GM23338 (cell line): ENCODE measurements at regions not wholly inside any gene's neighbourhood (a gene's known extent, or its start where the extent isn't known, plus 50 kb on each side); places are given as distances from the start of the nearest gene placed in this dataset.

Experiments
- ATAC-seq: fragments of 200-7000 bp; cut with Tn5 transposase; 3 replicates; pipeline ENCODE4 v1.9.1; 2020
- DNase-seq: peaks from one replicate; pipeline ENCODE4 v3.0.0-alpha.2; 2015; ENCODE audit warnings: low spot score
- H2AFZ ChIP-seq: fragments of 200-600 bp; sonication (generic); 2 replicates; pipeline ENCODE4 v1.8.0; 2016; ENCODE audit warnings: antibody characterized with exemption, mild to moderate bottlenecking, moderate library complexity
- H3F3A ChIP-seq: fragments of 200-600 bp; sonication (generic); replicated peaks from 2 replicates; pipeline ENCODE4 v1.8.0; 2017; ENCODE audit warnings: antibody characterized with exemption, mixed run types, low read depth
- H3K27ac ChIP-seq: fragments of 200-600 bp; sonication (generic); 2 replicates; pipeline ENCODE4 v1.6.1; 2016; ENCODE audit warnings: low read depth
- H3K27me3 ChIP-seq: fragments of 200-600 bp; sonication (generic); 2 replicates; pipeline ENCODE4 v1.8.0; 2016; ENCODE audit warnings: mild to moderate bottlenecking, mixed run types, moderate library complexity; ENCODE audit not compliant: insufficient read depth
- H3K36me3 ChIP-seq: fragments of 200-600 bp; sonication (generic); 2 replicates; pipeline ENCODE4 v1.8.0; 2016; ENCODE audit warnings: mild to moderate bottlenecking; ENCODE audit not compliant: insufficient read depth
- H3K4me1 ChIP-seq: fragments of 200-600 bp; sonication (generic); 2 replicates; pipeline ENCODE4 v1.8.0; 2016; ENCODE audit warnings: mild to moderate bottlenecking, moderate library complexity; ENCODE audit not compliant: insufficient read depth
- H3K4me2 ChIP-seq: fragments of 200-600 bp; sonication (generic); 2 replicates; pipeline ENCODE4 v1.7.1; 2017; ENCODE audit warnings: mixed run types
- H3K4me3 ChIP-seq: fragments of 200-600 bp; sonication (generic); 2 replicates; pipeline ENCODE4 v1.6.1; 2016; ENCODE audit warnings: mixed run types
- H3K79me2 ChIP-seq: fragments of 200-600 bp; sonication (generic); replicated peaks from 2 replicates; pipeline ENCODE4 v1.8.0; 2017; ENCODE audit warnings: mild to moderate bottlenecking; ENCODE audit not compliant: insufficient read depth
- H3K9me2 ChIP-seq: fragments of 200-600 bp; sonication (generic); 2 replicates; pipeline ENCODE4 v1.8.0; 2017; ENCODE audit not compliant: insufficient read depth
- H4K20me1 ChIP-seq: fragments of 200-600 bp; sonication (generic); replicated peaks from 2 replicates; pipeline ENCODE4 v1.8.0; 2017; ENCODE audit warnings: mild to moderate bottlenecking; ENCODE audit not compliant: insufficient read depth
- H3K27ac Mint-ChIP-seq: 2 replicates; pipeline ENCODE4 v1.8.0; 2020; ENCODE audit warnings: inconsistent platforms, mild to moderate bottlenecking, moderate library complexity, mixed read lengths
- H3K27me3 Mint-ChIP-seq: 3 replicates; pipeline ENCODE4 v1.8.0; 2022; ENCODE audit warnings: low read depth, mild to moderate bottlenecking, moderate library complexity, mixed read lengths, inconsistent platforms; ENCODE audit not compliant: insufficient read depth, poor library complexity
- H3K36me3 Mint-ChIP-seq: 3 replicates; pipeline ENCODE4 v1.8.0; 2021; ENCODE audit warnings: low read depth, mild to moderate bottlenecking, inconsistent platforms, moderate library complexity, mixed read lengths
- H3K4me1 Mint-ChIP-seq: 3 replicates; pipeline ENCODE4 v1.8.0; 2020; ENCODE audit warnings: mild to moderate bottlenecking, inconsistent platforms, mixed read lengths
- H3K4me3 Mint-ChIP-seq: 3 replicates; pipeline ENCODE4 v1.8.0; 2021; ENCODE audit warnings: moderate library complexity, mild to moderate bottlenecking, inconsistent platforms, mixed read lengths
- H3K9me3 Mint-ChIP-seq: 3 replicates; pipeline ENCODE4 v1.8.0; 2020; ENCODE audit warnings: moderate library complexity, mild to moderate bottlenecking, inconsistent platforms, mixed read lengths
- CREB1 ChIP-seq: fragments of 250-450 bp; sonication (Bioruptor Pico); IDR thresholded peaks from 2 replicates; pipeline ENCODE4 v1.5.0; 2020; ENCODE audit warnings: low read depth, mild to moderate bottlenecking, moderate library complexity
- EZH2 ChIP-seq: fragments of 200-600 bp; sonication (generic); IDR thresholded peaks from one replicate; pipeline ENCODE4 v1.8.0; 2017; ENCODE audit warnings: antibody characterized with exemption, mild to moderate bottlenecking, low read depth; ENCODE audit not compliant: unreplicated experiment
- EZH2phosphoT487 ChIP-seq: fragments of 200-600 bp; sonication (generic); IDR thresholded peaks from one replicate; pipeline ENCODE4 v1.8.1; 2018; ENCODE audit warnings: antibody characterized with exemption; ENCODE audit not compliant: unreplicated experiment
- JUNB ChIP-seq: IDR thresholded peaks from one replicate; pipeline ENCODE4 v1.6.1; 2016; ENCODE audit warnings: antibody characterized with exemption; ENCODE audit not compliant: unreplicated experiment
- NANOG ChIP-seq: IDR thresholded peaks from 2 replicates; pipeline ENCODE4 v1.6.1; 2016; ENCODE audit warnings: antibody characterized with exemption, borderline replicate concordance
- POLR2AphosphoS5 ChIP-seq: IDR thresholded peaks from 2 replicates; pipeline ENCODE4 v1.6.1; 2016; ENCODE audit warnings: antibody characterized with exemption, low read depth
- STAT1 ChIP-seq: IDR thresholded peaks from one replicate; pipeline ENCODE4 v1.6.1; 2016; ENCODE audit warnings: antibody characterized with exemption; ENCODE audit not compliant: unreplicated experiment
- ZNF114 ChIP-seq: fragments of 250-450 bp; sonication (Bioruptor Pico); IDR thresholded peaks from 2 replicates; pipeline ENCODE4 v1.5.0; 2020; ENCODE audit warnings: mild to moderate bottlenecking, moderate library complexity
- ZNF331 ChIP-seq: fragments of 250-450 bp; sonication (Bioruptor Pico); IDR thresholded peaks from 2 replicates; pipeline ENCODE4 v1.5.0; 2020; ENCODE audit warnings: low read depth, mild to moderate bottlenecking, moderate library complexity
- TF ChIP-seq, protein P1 (sequence below): IDR thresholded peaks from 2 replicates; pipeline ENCODE4 v1.6.1; 2016; ENCODE audit warnings: antibody characterized with exemption
- TF ChIP-seq, protein P2 (sequence below), 2 experiments: fragments of 200-600 bp in 1 of 2; sonication (generic) in 1 of 2; conservative IDR thresholded peaks; 2 replicates each; pipeline versions ENCODE4 v1.5.1 to v1.6.1; 2016 to 2017; ENCODE audit warnings: antibody characterized with exemption in 2 of 2, low read depth in 2 of 2, mild to moderate bottlenecking in 2 of 2, moderate library complexity in 1 of 2
- TF ChIP-seq, protein P3 (sequence below): IDR thresholded peaks from one replicate; pipeline ENCODE4 v1.6.1; 2018; ENCODE audit warnings: antibody characterized with exemption; ENCODE audit not compliant: unreplicated experiment
- TF ChIP-seq, protein P4 (sequence below): fragments of 250-450 bp; sonication (Bioruptor Pico); IDR thresholded peaks from 2 replicates; pipeline ENCODE4 v1.5.0; 2020; ENCODE audit warnings: mild to moderate bottlenecking, moderate library complexity

DNA sequence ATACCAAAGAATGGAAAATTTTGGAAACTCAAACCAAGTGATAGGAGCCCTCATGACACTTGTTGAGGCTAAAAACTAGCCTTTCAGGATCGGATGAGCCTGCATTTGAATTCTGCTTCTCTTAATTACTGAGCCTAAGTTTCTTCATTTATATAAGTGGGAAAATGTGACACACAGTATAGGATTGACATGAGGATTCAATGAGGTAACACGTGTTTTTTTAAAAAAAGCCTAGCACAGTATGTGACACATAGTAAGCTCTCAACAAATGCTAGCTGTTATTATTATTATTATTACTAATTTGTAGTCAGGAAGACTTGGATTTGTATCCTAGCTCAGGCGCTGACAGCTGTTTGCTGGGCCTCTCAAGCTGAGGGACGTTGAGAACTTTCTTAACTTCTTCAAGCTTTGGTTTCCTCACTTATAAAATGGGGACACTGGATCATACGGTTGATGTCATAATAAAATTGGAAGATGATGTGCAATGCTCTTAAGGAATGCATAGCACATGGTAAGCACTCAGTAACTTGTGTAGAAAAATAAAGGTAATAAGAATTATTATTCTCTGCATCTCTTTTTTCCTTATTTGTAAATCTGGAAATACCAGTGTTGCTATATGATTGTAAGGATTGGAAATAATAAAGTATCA lies 55.4 kb upstream of the JUN start:
- Histone ChIP-seq H3K4me2 (no peak overlapping the region), H3K36me3 (no peaks in the 10 kb centered on the region), H3K4me3 (no peak overlapping the region), H3K9me2 (no peaks in the 10 kb centered on the region), H2AFZ (no peak overlapping the region; the same call in 1 of the 2 replicates), H3F3A (no peaks in the 10 kb centered on the region), H3K27ac (no peak overlapping the region), H4K20me1 (no peaks in the 10 kb centered on the region), H3K79me2 (no peaks in the 10 kb centered on the region), H3K27me3 (no peaks in the 10 kb centered on the region), H3K4me1 (no peaks in the 10 kb centered on the region)
- ATAC-seq (no peak), DNase-seq (no peak)
- no peak overlapping the region for H3K4me3 Mint-ChIP-seq
- no peak overlapping the region for H3K27ac Mint-ChIP-seq
- H3K27me3 Mint-ChIP-seq: peaks cover 10% of the 10 kb centered on the region
- no peaks in the 10 kb centered on the region for H3K4me1 Mint-ChIP-seq
- TF ChIP-seq POLR2AphosphoS5 (no peak), EZH2phosphoT487 (no peak), NANOG (no peak), ZNF114 (no peak), EZH2 (no peak), STAT1 (no peak), CREB1 (no peak), JUNB (no peak), ZNF331 (CRISPR knock-in tag) (no peak)
- TF ChIP-seq, protein P1, sequence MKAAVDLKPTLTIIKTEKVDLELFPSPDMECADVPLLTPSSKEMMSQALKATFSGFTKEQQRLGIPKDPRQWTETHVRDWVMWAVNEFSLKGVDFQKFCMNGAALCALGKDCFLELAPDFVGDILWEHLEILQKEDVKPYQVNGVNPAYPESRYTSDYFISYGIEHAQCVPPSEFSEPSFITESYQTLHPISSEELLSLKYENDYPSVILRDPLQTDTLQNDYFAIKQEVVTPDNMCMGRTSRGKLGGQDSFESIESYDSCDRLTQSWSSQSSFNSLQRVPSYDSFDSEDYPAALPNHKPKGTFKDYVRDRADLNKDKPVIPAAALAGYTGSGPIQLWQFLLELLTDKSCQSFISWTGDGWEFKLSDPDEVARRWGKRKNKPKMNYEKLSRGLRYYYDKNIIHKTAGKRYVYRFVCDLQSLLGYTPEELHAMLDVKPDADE: no peak
- TF ChIP-seq, protein P2, sequence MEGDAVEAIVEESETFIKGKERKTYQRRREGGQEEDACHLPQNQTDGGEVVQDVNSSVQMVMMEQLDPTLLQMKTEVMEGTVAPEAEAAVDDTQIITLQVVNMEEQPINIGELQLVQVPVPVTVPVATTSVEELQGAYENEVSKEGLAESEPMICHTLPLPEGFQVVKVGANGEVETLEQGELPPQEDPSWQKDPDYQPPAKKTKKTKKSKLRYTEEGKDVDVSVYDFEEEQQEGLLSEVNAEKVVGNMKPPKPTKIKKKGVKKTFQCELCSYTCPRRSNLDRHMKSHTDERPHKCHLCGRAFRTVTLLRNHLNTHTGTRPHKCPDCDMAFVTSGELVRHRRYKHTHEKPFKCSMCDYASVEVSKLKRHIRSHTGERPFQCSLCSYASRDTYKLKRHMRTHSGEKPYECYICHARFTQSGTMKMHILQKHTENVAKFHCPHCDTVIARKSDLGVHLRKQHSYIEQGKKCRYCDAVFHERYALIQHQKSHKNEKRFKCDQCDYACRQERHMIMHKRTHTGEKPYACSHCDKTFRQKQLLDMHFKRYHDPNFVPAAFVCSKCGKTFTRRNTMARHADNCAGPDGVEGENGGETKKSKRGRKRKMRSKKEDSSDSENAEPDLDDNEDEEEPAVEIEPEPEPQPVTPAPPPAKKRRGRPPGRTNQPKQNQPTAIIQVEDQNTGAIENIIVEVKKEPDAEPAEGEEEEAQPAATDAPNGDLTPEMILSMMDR (conservative IDR thresholded peaks at IDR 0.05; ENCODE audit: low read depth in 2 of 2): no peak
- TF ChIP-seq, protein P3, sequence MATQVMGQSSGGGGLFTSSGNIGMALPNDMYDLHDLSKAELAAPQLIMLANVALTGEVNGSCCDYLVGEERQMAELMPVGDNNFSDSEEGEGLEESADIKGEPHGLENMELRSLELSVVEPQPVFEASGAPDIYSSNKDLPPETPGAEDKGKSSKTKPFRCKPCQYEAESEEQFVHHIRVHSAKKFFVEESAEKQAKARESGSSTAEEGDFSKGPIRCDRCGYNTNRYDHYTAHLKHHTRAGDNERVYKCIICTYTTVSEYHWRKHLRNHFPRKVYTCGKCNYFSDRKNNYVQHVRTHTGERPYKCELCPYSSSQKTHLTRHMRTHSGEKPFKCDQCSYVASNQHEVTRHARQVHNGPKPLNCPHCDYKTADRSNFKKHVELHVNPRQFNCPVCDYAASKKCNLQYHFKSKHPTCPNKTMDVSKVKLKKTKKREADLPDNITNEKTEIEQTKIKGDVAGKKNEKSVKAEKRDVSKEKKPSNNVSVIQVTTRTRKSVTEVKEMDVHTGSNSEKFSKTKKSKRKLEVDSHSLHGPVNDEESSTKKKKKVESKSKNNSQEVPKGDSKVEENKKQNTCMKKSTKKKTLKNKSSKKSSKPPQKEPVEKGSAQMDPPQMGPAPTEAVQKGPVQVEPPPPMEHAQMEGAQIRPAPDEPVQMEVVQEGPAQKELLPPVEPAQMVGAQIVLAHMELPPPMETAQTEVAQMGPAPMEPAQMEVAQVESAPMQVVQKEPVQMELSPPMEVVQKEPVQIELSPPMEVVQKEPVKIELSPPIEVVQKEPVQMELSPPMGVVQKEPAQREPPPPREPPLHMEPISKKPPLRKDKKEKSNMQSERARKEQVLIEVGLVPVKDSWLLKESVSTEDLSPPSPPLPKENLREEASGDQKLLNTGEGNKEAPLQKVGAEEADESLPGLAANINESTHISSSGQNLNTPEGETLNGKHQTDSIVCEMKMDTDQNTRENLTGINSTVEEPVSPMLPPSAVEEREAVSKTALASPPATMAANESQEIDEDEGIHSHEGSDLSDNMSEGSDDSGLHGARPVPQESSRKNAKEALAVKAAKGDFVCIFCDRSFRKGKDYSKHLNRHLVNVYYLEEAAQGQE: no peak
- TF ChIP-seq, protein P4, sequence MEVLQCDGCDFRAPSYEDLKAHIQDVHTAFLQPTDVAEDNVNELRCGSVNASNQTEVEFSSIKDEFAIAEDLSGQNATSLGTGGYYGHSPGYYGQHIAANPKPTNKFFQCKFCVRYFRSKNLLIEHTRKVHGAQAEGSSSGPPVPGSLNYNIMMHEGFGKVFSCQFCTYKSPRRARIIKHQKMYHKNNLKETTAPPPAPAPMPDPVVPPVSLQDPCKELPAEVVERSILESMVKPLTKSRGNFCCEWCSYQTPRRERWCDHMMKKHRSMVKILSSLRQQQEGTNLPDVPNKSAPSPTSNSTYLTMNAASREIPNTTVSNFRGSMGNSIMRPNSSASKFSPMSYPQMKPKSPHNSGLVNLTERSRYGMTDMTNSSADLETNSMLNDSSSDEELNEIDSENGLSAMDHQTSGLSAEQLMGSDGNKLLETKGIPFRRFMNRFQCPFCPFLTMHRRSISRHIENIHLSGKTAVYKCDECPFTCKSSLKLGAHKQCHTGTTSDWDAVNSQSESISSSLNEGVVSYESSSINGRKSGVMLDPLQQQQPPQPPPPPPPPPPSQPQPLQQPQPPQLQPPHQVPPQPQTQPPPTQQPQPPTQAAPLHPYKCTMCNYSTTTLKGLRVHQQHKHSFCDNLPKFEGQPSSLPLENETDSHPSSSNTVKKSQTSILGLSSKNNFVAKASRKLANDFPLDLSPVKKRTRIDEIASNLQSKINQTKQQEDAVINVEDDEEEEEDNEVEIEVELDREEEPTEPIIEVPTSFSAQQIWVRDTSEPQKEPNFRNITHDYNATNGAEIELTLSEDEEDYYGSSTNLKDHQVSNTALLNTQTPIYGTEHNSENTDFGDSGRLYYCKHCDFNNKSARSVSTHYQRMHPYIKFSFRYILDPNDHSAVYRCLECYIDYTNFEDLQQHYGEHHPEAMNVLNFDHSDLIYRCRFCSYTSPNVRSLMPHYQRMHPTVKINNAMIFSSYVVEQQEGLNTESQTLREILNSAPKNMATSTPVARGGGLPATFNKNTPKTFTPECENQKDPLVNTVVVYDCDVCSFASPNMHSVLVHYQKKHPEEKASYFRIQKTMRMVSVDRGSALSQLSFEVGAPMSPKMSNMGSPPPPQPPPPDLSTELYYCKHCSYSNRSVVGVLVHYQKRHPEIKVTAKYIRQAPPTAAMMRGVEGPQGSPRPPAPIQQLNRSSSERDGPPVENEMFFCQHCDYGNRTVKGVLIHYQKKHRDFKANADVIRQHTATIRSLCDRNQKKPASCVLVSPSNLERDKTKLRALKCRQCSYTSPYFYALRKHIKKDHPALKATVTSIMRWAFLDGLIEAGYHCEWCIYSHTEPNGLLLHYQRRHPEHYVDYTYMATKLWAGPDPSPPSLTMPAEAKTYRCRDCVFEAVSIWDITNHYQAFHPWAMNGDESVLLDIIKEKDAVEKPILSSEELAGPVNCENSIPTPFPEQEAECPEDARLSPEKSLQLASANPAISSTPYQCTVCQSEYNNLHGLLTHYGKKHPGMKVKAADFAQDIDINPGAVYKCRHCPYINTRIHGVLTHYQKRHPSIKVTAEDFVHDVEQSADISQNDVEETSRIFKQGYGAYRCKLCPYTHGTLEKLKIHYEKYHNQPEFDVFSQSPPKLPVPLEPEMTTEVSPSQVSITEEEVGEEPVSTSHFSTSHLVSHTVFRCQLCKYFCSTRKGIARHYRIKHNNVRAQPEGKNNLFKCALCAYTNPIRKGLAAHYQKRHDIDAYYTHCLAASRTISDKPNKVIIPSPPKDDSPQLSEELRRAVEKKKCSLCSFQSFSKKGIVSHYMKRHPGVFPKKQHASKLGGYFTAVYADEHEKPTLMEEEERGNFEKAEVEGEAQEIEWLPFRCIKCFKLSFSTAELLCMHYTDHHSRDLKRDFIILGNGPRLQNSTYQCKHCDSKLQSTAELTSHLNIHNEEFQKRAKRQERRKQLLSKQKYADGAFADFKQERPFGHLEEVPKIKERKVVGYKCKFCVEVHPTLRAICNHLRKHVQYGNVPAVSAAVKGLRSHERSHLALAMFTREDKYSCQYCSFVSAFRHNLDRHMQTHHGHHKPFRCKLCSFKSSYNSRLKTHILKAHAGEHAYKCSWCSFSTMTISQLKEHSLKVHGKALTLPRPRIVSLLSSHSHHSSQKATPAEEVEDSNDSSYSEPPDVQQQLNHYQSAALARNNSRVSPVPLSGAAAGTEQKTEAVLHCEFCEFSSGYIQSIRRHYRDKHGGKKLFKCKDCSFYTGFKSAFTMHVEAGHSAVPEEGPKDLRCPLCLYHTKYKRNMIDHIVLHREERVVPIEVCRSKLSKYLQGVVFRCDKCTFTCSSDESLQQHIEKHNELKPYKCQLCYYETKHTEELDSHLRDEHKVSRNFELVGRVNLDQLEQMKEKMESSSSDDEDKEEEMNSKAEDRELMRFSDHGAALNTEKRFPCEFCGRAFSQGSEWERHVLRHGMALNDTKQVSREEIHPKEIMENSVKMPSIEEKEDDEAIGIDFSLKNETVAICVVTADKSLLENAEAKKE (CRISPR knock-in tag): no peak
- H3K9me3 Mint-ChIP-seq: no peaks in the 10 kb centered on the region
- no peaks in the 10 kb centered on the region for H3K36me3 Mint-ChIP-seq
